ENCODE measurements at regions not wholly inside any gene's neighbourhood (a gene's known extent, or its start where the extent isn't known, plus 50 kb on each side); places are given as distances from the start of the nearest gene placed in this dataset.

GRCh38 chr5:96157077-96157780 lies 195.6 kb upstream of the ELL2 start:
- TF ChIP-seq POLR2A (IDR thresholded peaks at IDR 0.05) (no peak), CTCF (IDR thresholded peaks at IDR 0.05) (no peak)
- no peak overlapping the region for H3K4me3 ChIP-seq (replicated peaks in 1 of 3)
- H3K36me3 ChIP-seq, result no peaks in the 10 kb centered on the region
- intact Hi-C loops (cut with DNase I), result no loop called here
- 73 to 80% methylated on average over 4 of the region's 4 CpGs for WGBS, 2 donors
- no peaks in the 10 kb centered on the region for H3K4me1 ChIP-seq
- no peaks in the 10 kb centered on the region for H3K27me3 ChIP-seq
- H3K27ac ChIP-seq, result no peak overlapping the region
- no peaks in the 10 kb centered on the region for H3K9me3 ChIP-seq
- no peak for DNase-seq

GRCh38 chr5:96155147-96155546 lies 193.5 kb upstream of the ELL2 start:
- 96 to 100% methylated on average over 2 of the region's 2 CpGs for WGBS, 2 donors
- no peak overlapping the region for H3K27ac ChIP-seq
- no peak for TF ChIP-seq CTCF (IDR thresholded peaks at IDR 0.05)
- no peak for TF ChIP-seq POLR2A (IDR thresholded peaks at IDR 0.05)
- intact Hi-C loops (cut with DNase I), result no loop called here
- DNase-seq, result no peak
- no peaks in the 10 kb centered on the region for H3K9me3 ChIP-seq
- H3K4me1 ChIP-seq, result no peaks in the 10 kb centered on the region
- H3K27me3 ChIP-seq, result no peaks in the 10 kb centered on the region
- no peak overlapping the region for H3K4me3 ChIP-seq (replicated peaks in 1 of 3)
- no peaks in the 10 kb centered on the region for H3K36me3 ChIP-seq

- H3K36me3 ChIP-seq, result no peaks in the 10 kb centered on the region
- DNase-seq, result no peak
- H3K4me1 ChIP-seq, result no peaks in the 10 kb centered on the region
- 50 to 60% methylated on average over 2 of the region's 2 CpGs for WGBS, 2 donors
- intact Hi-C loops (cut with DNase I), result no loop called here
- TF ChIP-seq CTCF (IDR thresholded peaks at IDR 0.05) (no peak), POLR2A (IDR thresholded peaks at IDR 0.05) (no peak)
- no peaks in the 10 kb centered on the region for H3K9me3 ChIP-seq
- no peaks in the 10 kb centered on the region for H3K27me3 ChIP-seq
- no peak overlapping the region for H3K4me3 ChIP-seq (replicated peaks in 1 of 3)
- H3K27ac ChIP-seq, result no peak overlapping the region
Measured at GRCh38 chr5:96151891-96152290, 190.2 kb upstream of the ELL2 start.

GRCh38 chr5:96150007-96150406 lies 188.4 kb upstream of the ELL2 start:
- no peak for TF ChIP-seq CTCF (IDR thresholded peaks at IDR 0.05)
- no peak for TF ChIP-seq POLR2A (IDR thresholded peaks at IDR 0.05)

GRCh38 chr5:96149546-96149945 lies 187.9 kb upstream of the ELL2 start:
- TF ChIP-seq POLR2A (IDR thresholded peaks at IDR 0.05), result no peak
- TF ChIP-seq CTCF (IDR thresholded peaks at IDR 0.05), result no peak
- intact Hi-C loops (cut with DNase I), result no loop called here
- H3K27me3 ChIP-seq, result no peaks in the 10 kb centered on the region

More at GRCh38 chr5:96150007-96150406, 188.4 kb upstream of the ELL2 start:
- Histone ChIP-seq H3K27me3 (no peaks in the 10 kb centered on the region), H3K36me3 (no peaks in the 10 kb centered on the region), H3K4me1 (no peaks in the 10 kb centered on the region), H3K4me3 (replicated peaks in 1 of 3) (no peak overlapping the region), H3K27ac (no peak overlapping the region), H3K9me3 (no peaks in the 10 kb centered on the region)
- WGBS, 2 donors, result 71 to 92% methylated on average over 1 of the region's 1 CpG
- intact Hi-C loops (cut with DNase I), result no loop called here
- DNase-seq, result no peak

More at GRCh38 chr5:96149546-96149945, 187.9 kb upstream of the ELL2 start:
- Histone ChIP-seq H3K9me3 (no peaks in the 10 kb centered on the region), H3K4me1 (no peaks in the 10 kb centered on the region), H3K4me3 (replicated peaks in 1 of 3) (no peak overlapping the region), H3K27ac (no peak overlapping the region), H3K36me3 (no peaks in the 10 kb centered on the region)
- 94 to 100% methylated on average over 1 of the region's 1 CpG for WGBS, 2 donors
- DNase-seq, result no peak
